HCT116 (cell line): ENCODE measurements at regions not wholly inside any gene's neighbourhood (a gene's known extent, or its start where the extent isn't known, plus 50 kb on each side); places are given as distances from the start of the nearest gene placed in this dataset.

Experiments used
- CTCF ChIP-seq, 3 experiments: fragments of 200-600 bp in 1 of 3; sonication (generic) in 1 of 3; IDR thresholded peaks in 2 of 3; conservative IDR thresholded peaks in 1 of 3; 2 replicates each; pipeline ENCODE4 v1.5.1; 2012 to 2017; ENCODE audit warnings: low read depth in 2 of 3, low read length in 2 of 3, antibody characterized with exemption in 1 of 3, borderline replicate concordance in 1 of 3, control low read depth in 1 of 3, mild to moderate bottlenecking in 1 of 3, mixed read lengths in 1 of 3, mixed run types in 1 of 3, moderate library complexity in 1 of 3; ENCODE audit not compliant: insufficient read depth in 1 of 3
- POLR2A ChIP-seq: IDR thresholded peaks from 2 replicates; pipeline ENCODE4 v1.7.0; 2011; ENCODE audit warnings: borderline replicate concordance; ENCODE audit not compliant: insufficient read depth, insufficient read length; ENCODE audit errors: extremely low read depth
- POLR2AphosphoS5 ChIP-seq: IDR thresholded peaks from 2 replicates; pipeline ENCODE4 v1.6.1; 2011; ENCODE audit warnings: mild to moderate bottlenecking, low read depth, low read length, moderate library complexity
- SIN3A ChIP-seq: IDR thresholded peaks from 2 replicates; pipeline ENCODE4 v1.6.1; 2012; ENCODE audit warnings: low read depth

GRCh38 chr3:25069970-25070369 is 358.1 kb upstream of the RARB start:
- TF ChIP-seq POLR2A (no peak), SIN3A (no peak), CTCF (IDR thresholded peaks at IDR 0.05 in 2 of 3, conservative IDR thresholded peaks at IDR 0.05 in 1 of 3; ENCODE audit: borderline replicate concordance in 1 of 3, insufficient read depth in 1 of 3, low read depth in 2 of 3, low read length in 2 of 3) (no peak), POLR2AphosphoS5 (no peak)
